ENCODE measurements at regions not wholly inside any gene's neighbourhood (a gene's known extent, or its start where the extent isn't known, plus 50 kb on each side); places are given as distances from the start of the nearest gene placed in this dataset.

DNA sequence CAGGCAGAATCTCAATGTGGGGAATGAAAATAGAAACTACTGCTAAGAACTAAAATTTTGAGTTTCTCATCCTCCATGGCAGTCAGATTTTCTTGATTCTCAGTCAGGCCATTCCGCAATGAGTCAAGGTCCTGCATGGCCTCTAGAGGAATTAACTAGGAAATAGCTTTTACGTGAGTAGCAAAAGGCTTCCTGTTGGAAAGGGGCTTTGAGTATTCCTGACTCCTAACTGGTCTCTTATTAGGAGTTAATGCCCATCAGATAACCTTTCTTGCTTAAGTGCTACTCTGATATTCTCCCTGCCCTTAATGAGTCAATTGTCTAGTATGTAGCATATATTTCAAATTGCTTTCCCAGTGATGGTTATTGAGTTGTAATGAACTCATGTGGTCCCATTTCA, 65.7 kb upstream of the ARHGAP24 start:
- peaks cover 0 to 2% (median 0%) of the 10 kb centered on the region in 3 donors for H3K27me3 Mint-ChIP-seq (ENCODE audit: low read depth in 3 of 3)
- H3K4me3 Mint-ChIP-seq: no peak overlapping the region
- H3K27ac Mint-ChIP-seq: no peak overlapping the region
- peaks cover 0 to 17% (median 7%) of the 10 kb centered on the region in 6 donors for H3K9me3 Mint-ChIP-seq
- no peak for DNase-seq
- no peaks in the 10 kb centered on the region for H3K4me1 Mint-ChIP-seq
- no peaks in the 10 kb centered on the region for H3K36me3 Mint-ChIP-seq

DNA sequence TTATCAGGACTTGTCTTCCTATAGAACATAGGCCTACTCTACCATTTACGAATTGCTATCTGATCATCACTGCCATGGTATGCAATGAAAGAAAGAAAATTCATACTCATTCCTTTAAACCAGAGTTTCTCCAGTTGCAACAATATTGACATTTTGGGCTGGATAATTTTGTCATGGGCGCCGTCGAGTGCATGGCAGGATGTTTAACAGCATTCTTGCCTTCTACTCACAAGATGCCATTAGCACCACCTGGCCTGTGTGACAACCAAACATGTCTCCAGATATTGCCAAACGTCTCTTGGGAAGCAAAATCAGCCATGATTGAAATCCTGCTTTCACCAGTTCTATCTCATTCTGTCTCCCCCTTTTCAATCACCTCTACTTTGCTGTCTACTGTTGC, 63.6 kb upstream of the ARHGAP24 start:
- Mint-ChIP-seq H3K27ac (no peak overlapping the region), H3K36me3 (no peaks in the 10 kb centered on the region), H3K27me3 (ENCODE audit: low read depth in 3 of 3) (peaks cover 0 to 2% (median 0%) of the 10 kb centered on the region in 3 donors), H3K4me3 (no peak overlapping the region), H3K9me3 (peaks cover 0 to 20% (median 8%) of the 10 kb centered on the region in 6 donors), H3K4me1 (no peaks in the 10 kb centered on the region)
- no peak for DNase-seq

DNA sequence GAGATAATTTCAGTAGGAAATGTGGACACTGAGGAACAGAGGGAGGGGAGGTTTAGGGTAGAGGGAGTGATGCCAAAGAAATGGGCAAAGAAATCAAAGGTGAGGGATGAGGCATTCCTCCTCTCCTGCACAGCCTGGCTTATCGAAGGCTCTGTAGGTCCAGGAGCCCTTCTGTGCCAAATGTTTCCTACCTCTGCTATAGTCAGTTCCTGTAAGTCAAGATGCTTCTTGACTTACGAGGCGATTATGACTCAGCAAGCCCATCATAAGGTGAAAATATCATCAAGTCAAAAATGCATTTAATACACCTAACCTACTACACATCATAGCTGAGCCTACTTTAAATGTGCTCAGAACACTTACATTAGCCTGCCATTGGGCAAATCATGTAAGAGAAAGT, 60.0 kb upstream of the ARHGAP24 start:
- Mint-ChIP-seq H3K4me1 (no peaks in the 10 kb centered on the region), H3K36me3 (no peaks in the 10 kb centered on the region), H3K9me3 (peaks cover 0 to 28% (median 12%) of the 10 kb centered on the region in 6 donors), H3K27me3 (ENCODE audit: low read depth in 3 of 3) (peaks cover 0 to 2% (median 0%) of the 10 kb centered on the region in 3 donors), H3K4me3 (no peak overlapping the region), H3K27ac (no peak overlapping the region)
- no peak for DNase-seq

DNA sequence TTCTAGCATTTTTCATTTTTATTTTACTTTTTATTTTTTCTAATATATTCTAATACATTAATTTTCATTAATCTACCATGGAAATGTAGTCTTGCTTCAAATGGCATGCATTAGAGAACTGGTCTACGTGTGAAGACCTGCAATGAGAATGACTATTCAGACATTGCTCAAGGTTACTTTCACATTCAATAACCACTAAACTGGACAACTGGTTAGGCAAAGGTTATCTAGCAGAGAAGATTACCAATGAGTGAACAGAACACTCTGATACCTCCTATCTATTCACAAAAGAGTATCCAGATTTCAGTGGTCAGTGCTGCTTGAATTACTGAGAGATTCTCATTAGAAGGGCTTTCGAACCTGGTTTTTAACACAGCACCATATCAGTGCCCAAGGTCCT, 58.9 kb upstream of the ARHGAP24 start:
- H3K27ac Mint-ChIP-seq: no peak overlapping the region
- H3K4me1 Mint-ChIP-seq: no peaks in the 10 kb centered on the region
- H3K27me3 Mint-ChIP-seq (ENCODE audit: low read depth in 3 of 3): peaks cover 0 to 2% (median 0%) of the 10 kb centered on the region in 3 donors
- H3K36me3 Mint-ChIP-seq: no peaks in the 10 kb centered on the region
- no peak for DNase-seq
- H3K4me3 Mint-ChIP-seq: no peak overlapping the region
- H3K9me3 Mint-ChIP-seq: peaks cover 0 to 30% (median 13%) of the 10 kb centered on the region in 6 donors

DNA sequence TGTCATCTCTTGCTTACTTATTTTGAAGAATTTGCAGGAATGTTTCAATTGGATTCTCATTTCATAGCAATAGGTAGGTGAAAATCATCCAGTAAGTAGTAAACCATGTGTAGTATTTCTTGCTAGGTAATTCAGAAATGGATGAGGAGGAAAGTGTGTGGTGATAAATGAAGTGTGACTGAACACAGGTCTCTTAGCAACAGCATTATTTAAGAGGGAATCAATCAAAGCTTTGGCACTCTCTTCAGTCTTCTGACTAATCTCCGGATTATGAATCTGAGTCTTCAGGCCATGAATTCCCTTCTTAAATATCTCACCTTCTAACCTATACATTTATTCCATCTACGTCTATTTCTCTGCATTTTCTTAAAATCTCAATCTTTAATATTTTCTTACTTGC, 55.8 kb upstream of the ARHGAP24 start:
- H3K27me3 Mint-ChIP-seq (ENCODE audit: low read depth in 3 of 3): peaks cover 0 to under 1% (median 0%) of the 10 kb centered on the region in 3 donors
- H3K9me3 Mint-ChIP-seq: peaks cover 0 to 22% (median 7%) of the 10 kb centered on the region in 6 donors
- H3K36me3 Mint-ChIP-seq: no peaks in the 10 kb centered on the region
- H3K4me3 Mint-ChIP-seq: no peak overlapping the region
- H3K27ac Mint-ChIP-seq: no peak overlapping the region
- no peaks in the 10 kb centered on the region for H3K4me1 Mint-ChIP-seq
- no peak for DNase-seq

DNA sequence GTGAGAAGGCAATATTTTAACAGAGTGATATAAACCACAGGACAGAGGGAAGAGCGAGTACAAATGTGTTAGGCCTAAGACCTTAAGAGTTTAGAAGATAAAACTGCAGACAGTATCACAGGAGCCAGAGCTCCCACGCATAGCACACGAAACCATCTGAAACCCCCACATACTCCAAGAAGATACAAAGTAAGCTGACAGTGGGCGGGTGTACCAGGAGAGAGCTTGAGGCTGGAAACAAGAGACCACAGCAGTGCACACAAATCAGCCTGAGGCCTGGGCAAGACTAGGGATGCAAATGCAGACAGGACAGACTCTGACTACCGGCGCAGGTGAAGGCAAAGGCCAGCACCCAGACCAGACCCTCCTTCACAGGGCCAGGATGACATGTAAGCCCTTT, 54.1 kb upstream of the ARHGAP24 start:
- Mint-ChIP-seq H3K4me1 (no peaks in the 10 kb centered on the region), H3K4me3 (no peak overlapping the region), H3K9me3 (peaks cover 0 to 17% (median 8%) of the 10 kb centered on the region in 6 donors), H3K27me3 (ENCODE audit: low read depth in 3 of 3) (no peaks in the 10 kb centered on the region), H3K36me3 (no peaks in the 10 kb centered on the region), H3K27ac (no peak overlapping the region)
- no peak for DNase-seq

DNA sequence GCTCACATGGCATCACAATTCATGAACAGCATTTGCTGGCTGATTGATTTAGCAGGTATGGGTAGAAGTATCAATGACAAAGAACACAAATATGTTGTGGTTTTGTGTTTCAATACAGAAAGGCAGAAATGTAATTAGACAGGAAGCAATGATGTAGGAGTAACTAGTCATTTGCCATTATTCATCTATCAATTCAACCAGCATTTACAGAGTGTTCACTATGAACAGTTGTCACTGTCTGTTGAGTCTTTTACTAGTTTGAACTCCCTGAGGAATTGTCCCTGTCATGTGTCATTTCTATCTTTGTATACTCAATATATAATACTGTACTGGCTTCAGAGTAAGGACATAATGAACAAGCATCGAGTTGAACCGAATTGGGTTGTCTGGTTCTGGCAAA, 51.5 kb upstream of the ARHGAP24 start:
- Mint-ChIP-seq H3K27me3 (ENCODE audit: low read depth in 3 of 3) (no peaks in the 10 kb centered on the region), H3K27ac (no peak overlapping the region), H3K9me3 (peaks cover 0 to 20% (median 9%) of the 10 kb centered on the region in 6 donors), H3K4me1 (no peaks in the 10 kb centered on the region), H3K36me3 (no peaks in the 10 kb centered on the region), H3K4me3 (no peak overlapping the region)
- no peak for DNase-seq
